ENCODE measurements at regions not wholly inside any gene's neighbourhood (a gene's known extent, or its start where the extent isn't known, plus 50 kb on each side); places are given as distances from the start of the nearest gene placed in this dataset.

- DNase-seq (ENCODE audit: low spot score): no peak
Measured at GRCh38 chr3:72698154-72698917, 149.9 kb downstream of the SHQ1 start.

GRCh38 chr3:72697717-72698116, 150.5 kb downstream of the SHQ1 start:
- no peak for DNase-seq (ENCODE audit: low spot score)

- DNase-seq (ENCODE audit: low spot score): no peak
Measured at GRCh38 chr3:72696815-72697214, 151.4 kb downstream of the SHQ1 start.

- no peak for DNase-seq (ENCODE audit: low spot score)
Measured at GRCh38 chr3:72694398-72694797, 153.8 kb downstream of the SHQ1 start.

GRCh38 chr3:72692990-72693389, 155.3 kb downstream of the SHQ1 start:
- DNase-seq (ENCODE audit: low spot score): no peak

GRCh38 chr3:72690629-72691028, 157.6 kb downstream of the SHQ1 start:
- DNase-seq (ENCODE audit: low spot score): no peak

GRCh38 chr3:72682936-72683452, 165.3 kb downstream of the SHQ1 start:
- DNase-seq (ENCODE audit: low spot score): no peak

GRCh38 chr3:72681598-72681997, 166.6 kb downstream of the SHQ1 start:
- no peak for DNase-seq (ENCODE audit: low spot score)

GRCh38 chr3:72680766-72681165, 167.5 kb downstream of the SHQ1 start:
- no peak for DNase-seq (ENCODE audit: low spot score)

- DNase-seq (ENCODE audit: low spot score): peak; percentile 80
Measured at GRCh38 chr3:72679540-72680198, 168.6 kb downstream of the SHQ1 start.

- DNase-seq (ENCODE audit: low spot score): no peak
Measured at GRCh38 chr3:72678867-72679266, 169.4 kb downstream of the SHQ1 start.

GRCh38 chr3:72678380-72678779, 169.9 kb downstream of the SHQ1 start:
- no peak for DNase-seq (ENCODE audit: low spot score)

- no peak for DNase-seq (ENCODE audit: low spot score)
Measured at GRCh38 chr3:72675243-72675642, 173.0 kb downstream of the SHQ1 start.

GRCh38 chr3:72673011-72673771, 175.1 kb downstream of the SHQ1 start:
- no peak for DNase-seq (ENCODE audit: low spot score)

GRCh38 chr3:72669224-72669623, 179.0 kb downstream of the SHQ1 start:
- no peak for DNase-seq (ENCODE audit: low spot score)

- no peak for DNase-seq (ENCODE audit: low spot score)
Measured at GRCh38 chr3:72666447-72666755, 181.8 kb downstream of the SHQ1 start.

- no peak for DNase-seq (ENCODE audit: low spot score)
Measured at GRCh38 chr3:72665701-72666446, 182.4 kb downstream of the SHQ1 start.

- no peak for DNase-seq (ENCODE audit: low spot score)
Measured at GRCh38 chr3:72665103-72665502, 183.1 kb downstream of the SHQ1 start.

GRCh38 chr3:72664184-72664975, 183.9 kb downstream of the SHQ1 start:
- DNase-seq (ENCODE audit: low spot score): no peak

- peak; percentile 97 for DNase-seq (ENCODE audit: low spot score)
Measured at GRCh38 chr3:72663429-72663828, 184.8 kb downstream of the SHQ1 start.

- DNase-seq (ENCODE audit: low spot score): peak; percentile 45
Measured at GRCh38 chr3:72661115-72661457, 187.2 kb downstream of the SHQ1 start.
